BE2C (cell line): ENCODE measurements at regions not wholly inside any gene's neighbourhood (a gene's known extent, or its start where the extent isn't known, plus 50 kb on each side); places are given as distances from the start of the nearest gene placed in this dataset.

Source experiments
- DNase-seq: peaks from one replicate; pipeline ENCODE4 v3.0.0-alpha.2; 2020
- H3K27me3 ChIP-seq: fragments of 250-450 bp; sonication (Bioruptor Pico); 2 replicates; pipeline ENCODE4 v1.5.1; 2020; ENCODE audit warnings: mild to moderate bottlenecking
- H3K36me3 ChIP-seq: fragments of 250-450 bp; sonication (Bioruptor Pico); 2 replicates; pipeline ENCODE4 v1.5.1; 2020; ENCODE audit warnings: mild to moderate bottlenecking
- H3K4me1 ChIP-seq: fragments of 250-450 bp; sonication (Bioruptor Pico); 2 replicates; pipeline ENCODE4 v1.5.1; 2020
- H3K4me3 ChIP-seq: 2 replicates; pipeline ENCODE4 v1.5.1; 2011; ENCODE audit warnings: low read depth, low read length
- H3K9me3 ChIP-seq: fragments of 250-450 bp; sonication (Bioruptor Pico); 2 replicates; pipeline ENCODE4 v1.5.1; 2020
- CTCF ChIP-seq: IDR thresholded peaks from 2 replicates; pipeline ENCODE4 v1.5.1; 2012; ENCODE audit warnings: mild to moderate bottlenecking, low read depth, low read length

GRCh38 chr1:218665221-218665620, 320.1 kb downstream of the TGFB2 start:
- no peak for DNase-seq
- Histone ChIP-seq H3K27me3 (no peaks in the 10 kb centered on the region), H3K4me1 (no peaks in the 10 kb centered on the region), H3K36me3 (no peaks in the 10 kb centered on the region), H3K9me3 (no peaks in the 10 kb centered on the region), H3K4me3 (no peak overlapping the region)
- TF ChIP-seq CTCF = no peak

GRCh38 chr1:218666263-218666662, 321.1 kb downstream of the TGFB2 start:
- Histone ChIP-seq H3K27me3 (no peaks in the 10 kb centered on the region), H3K4me1 (no peaks in the 10 kb centered on the region; the same call in 1 of the 2 replicates), H3K36me3 (no peaks in the 10 kb centered on the region), H3K4me3 (no peak overlapping the region), H3K9me3 (no peaks in the 10 kb centered on the region)
- no peak for DNase-seq
- TF ChIP-seq CTCF = no peak

GRCh38 chr1:218667781-218668516, 322.8 kb downstream of the TGFB2 start:
- Histone ChIP-seq H3K27me3 (no peaks in the 10 kb centered on the region), H3K4me1 (no peaks in the 10 kb centered on the region; the same call in 1 of the 2 replicates), H3K4me3 (no peak overlapping the region), H3K36me3 (no peaks in the 10 kb centered on the region), H3K9me3 (no peaks in the 10 kb centered on the region)
- no peak for DNase-seq
- TF ChIP-seq CTCF = no peak

GRCh38 chr1:218669431-218669830, 324.3 kb downstream of the TGFB2 start:
- DNase-seq = no peak
- Histone ChIP-seq H3K4me1 (no peaks in the 10 kb centered on the region; the same call in 1 of the 2 replicates), H3K9me3 (no peaks in the 10 kb centered on the region), H3K36me3 (no peaks in the 10 kb centered on the region), H3K4me3 (no peak overlapping the region), H3K27me3 (no peaks in the 10 kb centered on the region)
- no peak for TF ChIP-seq CTCF

- DNase-seq = no peak
- Histone ChIP-seq H3K36me3 (no peaks in the 10 kb centered on the region), H3K9me3 (no peaks in the 10 kb centered on the region), H3K27me3 (no peaks in the 10 kb centered on the region), H3K4me1 (no peaks in the 10 kb centered on the region; the same call in 1 of the 2 replicates), H3K4me3 (no peak overlapping the region)
- no peak for TF ChIP-seq CTCF
Measured at GRCh38 chr1:218670875-218671274, 325.7 kb downstream of the TGFB2 start.

- Histone ChIP-seq H3K36me3 (no peaks in the 10 kb centered on the region), H3K4me3 (no peak overlapping the region), H3K4me1 (no peaks in the 10 kb centered on the region; the same call in 1 of the 2 replicates), H3K27me3 (no peaks in the 10 kb centered on the region), H3K9me3 (no peaks in the 10 kb centered on the region)
- no peak for DNase-seq
- TF ChIP-seq CTCF = no peak
Measured at GRCh38 chr1:218671573-218671972, 326.4 kb downstream of the TGFB2 start.
